HG03097 (cell line): ENCODE measurements at regions not wholly inside any gene's neighbourhood (a gene's known extent, or its start where the extent isn't known, plus 50 kb on each side); places are given as distances from the start of the nearest gene placed in this dataset.

Source experiments
- ATAC-seq: cut with Tn5 transposase; IDR thresholded peaks from one replicate; pipeline ENCODE4 v1.9.1; 2021; ENCODE audit not compliant: unreplicated experiment, low FRiP score

- ATAC-seq = no peak
These were observed 55.9 kb upstream of the NT5C1B start for GRCh38 chr2:18645315-18645714.

DNA sequence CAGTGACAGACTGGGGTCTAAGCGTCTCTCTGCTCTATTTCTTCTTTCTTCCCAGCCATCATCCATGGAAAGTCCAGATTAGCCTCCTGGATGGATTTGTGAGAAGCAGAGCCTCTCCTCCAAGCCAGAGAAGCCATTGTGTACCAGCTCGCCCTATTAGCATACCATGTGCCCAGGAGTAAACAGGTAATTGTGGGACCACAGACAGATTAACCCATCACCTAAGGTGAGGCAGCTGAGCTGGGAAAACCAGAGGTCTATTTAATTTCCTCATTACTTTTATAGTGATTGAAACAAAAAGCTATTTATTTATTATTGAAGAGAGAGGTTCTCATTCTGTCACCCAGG lies 54.7 kb upstream of the NT5C1B start:
- no peak for ATAC-seq

- ATAC-seq = no peak
These were observed 54.2 kb upstream of the NT5C1B start for GRCh38 chr2:18643326-18644114.

DNA sequence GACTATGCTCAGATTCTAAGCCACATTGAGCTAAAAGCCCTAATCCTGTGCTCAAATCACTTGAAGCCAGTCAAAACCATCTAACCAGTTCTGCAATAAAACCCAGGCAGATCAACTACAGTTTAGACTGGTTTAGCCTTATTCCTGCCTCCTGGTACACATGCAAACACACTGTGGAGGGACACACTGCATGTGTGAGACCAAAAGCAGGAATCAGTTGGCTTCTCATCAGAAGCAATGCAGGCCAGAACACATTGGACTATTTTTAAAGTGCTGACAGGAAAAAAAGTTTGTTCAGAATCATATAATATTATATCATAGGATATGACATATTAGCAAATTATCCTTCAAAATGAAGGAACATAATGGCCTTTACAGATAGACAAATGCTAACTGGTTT lies 52.5 kb upstream of the NT5C1B start:
- no peak for ATAC-seq

- ATAC-seq = no peak
These were observed 50.5 kb upstream of the NT5C1B start for GRCh38 chr2:18639756-18640453.
